GM19452 (cell line): ENCODE measurements at regions not wholly inside any gene's neighbourhood (a gene's known extent, or its start where the extent isn't known, plus 50 kb on each side); places are given as distances from the start of the nearest gene placed in this dataset.

Source experiments
- ATAC-seq: cut with Tn5 transposase; IDR thresholded peaks from one replicate; pipeline ENCODE4 v1.9.1; 2021; ENCODE audit not compliant: unreplicated experiment

- no peak for ATAC-seq
These were observed 168.6 kb upstream of the E2F8 start for GRCh38 chr11:19409307-19409706.

GRCh38 chr11:19407677-19408270, 167.0 kb upstream of the E2F8 start:
- no peak for ATAC-seq

GRCh38 chr11:19405966-19406365, 165.2 kb upstream of the E2F8 start:
- ATAC-seq, result no peak

GRCh38 chr11:19404787-19405186, 164.0 kb upstream of the E2F8 start:
- ATAC-seq, result no peak

- no peak for ATAC-seq
These were observed 162.6 kb upstream of the E2F8 start for GRCh38 chr11:19403196-19403895.

GRCh38 chr11:19400296-19400695, 159.6 kb upstream of the E2F8 start:
- ATAC-seq, result no peak

- no peak for ATAC-seq
These were observed 158.2 kb upstream of the E2F8 start for GRCh38 chr11:19398772-19399527.

GRCh38 chr11:19398273-19398672, 157.5 kb upstream of the E2F8 start:
- ATAC-seq, result no peak

- ATAC-seq, result peak; percentile 15
These were observed 154.3 kb upstream of the E2F8 start for GRCh38 chr11:19395050-19395449.

- peak; percentile 83 for ATAC-seq
These were observed 153.8 kb upstream of the E2F8 start for GRCh38 chr11:19394525-19395016.

- no peak for ATAC-seq
These were observed 153.2 kb upstream of the E2F8 start for GRCh38 chr11:19393941-19394340.

GRCh38 chr11:19392847-19393518, 152.2 kb upstream of the E2F8 start:
- no peak for ATAC-seq

- no peak for ATAC-seq
These were observed 151.6 kb upstream of the E2F8 start for GRCh38 chr11:19392321-19392720.

- no peak for ATAC-seq
These were observed 150.9 kb upstream of the E2F8 start for GRCh38 chr11:19391652-19392051.

- no peak for ATAC-seq
These were observed 150.3 kb upstream of the E2F8 start for GRCh38 chr11:19391026-19391425.

- ATAC-seq, result no peak
These were observed 149.1 kb upstream of the E2F8 start for GRCh38 chr11:19389787-19390303.

GRCh38 chr11:19382131-19382611, 141.4 kb upstream of the E2F8 start:
- no peak for ATAC-seq

- ATAC-seq, result no peak
These were observed 139.6 kb upstream of the E2F8 start for GRCh38 chr11:19380375-19380774.

- no peak for ATAC-seq
These were observed 138.7 kb upstream of the E2F8 start for GRCh38 chr11:19379465-19379864.

- no peak for ATAC-seq
These were observed 138.1 kb upstream of the E2F8 start for GRCh38 chr11:19378814-19379213.

GRCh38 chr11:19377881-19378280, 137.1 kb upstream of the E2F8 start:
- no peak for ATAC-seq
